ENCODE measurements at regions not wholly inside any gene's neighbourhood (a gene's known extent, or its start where the extent isn't known, plus 50 kb on each side); places are given as distances from the start of the nearest gene placed in this dataset.
A peak's percentile ranks its signal among the peaks of the same experiment; 100 is the strongest.

DNA sequence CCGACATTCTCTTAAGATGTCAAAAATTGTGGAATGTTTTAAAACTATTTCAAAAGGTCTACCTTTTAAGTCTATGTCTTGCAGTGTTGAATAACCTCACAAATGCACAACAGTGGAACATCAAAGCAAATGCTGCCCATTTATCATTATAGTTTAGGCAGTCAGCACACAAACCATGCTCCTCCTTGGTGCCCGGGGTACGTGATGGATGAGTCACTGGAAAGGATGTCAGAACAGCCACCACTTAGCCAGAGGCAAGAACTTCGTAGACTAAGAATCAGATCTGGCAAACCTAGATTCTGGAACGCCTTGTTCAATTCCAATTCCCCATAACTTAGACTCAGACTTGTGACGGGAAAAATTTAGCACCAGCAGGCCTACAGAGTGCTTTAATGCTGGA is 343.6 kb downstream of the FGF9 start:
- DNase-seq (ENCODE audit: low read depth), result peak; percentile 3
- no peak overlapping the region for H3K4me3 ChIP-seq (ENCODE audit: low read depth, low read length)
- TF ChIP-seq, protein P1, sequence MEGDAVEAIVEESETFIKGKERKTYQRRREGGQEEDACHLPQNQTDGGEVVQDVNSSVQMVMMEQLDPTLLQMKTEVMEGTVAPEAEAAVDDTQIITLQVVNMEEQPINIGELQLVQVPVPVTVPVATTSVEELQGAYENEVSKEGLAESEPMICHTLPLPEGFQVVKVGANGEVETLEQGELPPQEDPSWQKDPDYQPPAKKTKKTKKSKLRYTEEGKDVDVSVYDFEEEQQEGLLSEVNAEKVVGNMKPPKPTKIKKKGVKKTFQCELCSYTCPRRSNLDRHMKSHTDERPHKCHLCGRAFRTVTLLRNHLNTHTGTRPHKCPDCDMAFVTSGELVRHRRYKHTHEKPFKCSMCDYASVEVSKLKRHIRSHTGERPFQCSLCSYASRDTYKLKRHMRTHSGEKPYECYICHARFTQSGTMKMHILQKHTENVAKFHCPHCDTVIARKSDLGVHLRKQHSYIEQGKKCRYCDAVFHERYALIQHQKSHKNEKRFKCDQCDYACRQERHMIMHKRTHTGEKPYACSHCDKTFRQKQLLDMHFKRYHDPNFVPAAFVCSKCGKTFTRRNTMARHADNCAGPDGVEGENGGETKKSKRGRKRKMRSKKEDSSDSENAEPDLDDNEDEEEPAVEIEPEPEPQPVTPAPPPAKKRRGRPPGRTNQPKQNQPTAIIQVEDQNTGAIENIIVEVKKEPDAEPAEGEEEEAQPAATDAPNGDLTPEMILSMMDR (IDR thresholded peaks at IDR 0.05; ENCODE audit: control insufficient read depth, extremely low read depth, insufficient read depth), result no peak

DNA sequence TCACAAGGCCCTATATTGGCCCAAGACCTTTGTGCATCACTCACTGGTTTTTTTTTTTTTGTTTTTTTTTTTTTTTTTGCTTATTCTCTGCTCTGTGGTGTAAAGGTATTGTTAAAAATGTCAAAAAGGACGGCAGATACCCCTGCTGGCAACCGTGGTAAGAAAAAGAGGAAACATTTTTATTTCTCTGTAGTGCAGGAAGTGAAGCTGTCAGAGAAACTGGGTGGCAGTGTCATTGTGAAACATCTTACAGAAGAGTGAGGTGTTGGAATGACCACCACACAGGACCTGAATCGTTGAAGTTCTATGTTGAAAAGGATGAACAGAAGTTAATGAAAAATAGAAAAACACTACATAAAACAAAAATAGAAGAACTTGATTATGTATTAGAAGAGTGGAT is 346.4 kb downstream of the FGF9 start:
- no peak for DNase-seq (ENCODE audit: low read depth)
- H3K4me3 ChIP-seq (ENCODE audit: low read depth, low read length), result no peak overlapping the region
- TF ChIP-seq, protein P1 (IDR thresholded peaks at IDR 0.05; ENCODE audit: control insufficient read depth, extremely low read depth, insufficient read depth), result no peak

DNA sequence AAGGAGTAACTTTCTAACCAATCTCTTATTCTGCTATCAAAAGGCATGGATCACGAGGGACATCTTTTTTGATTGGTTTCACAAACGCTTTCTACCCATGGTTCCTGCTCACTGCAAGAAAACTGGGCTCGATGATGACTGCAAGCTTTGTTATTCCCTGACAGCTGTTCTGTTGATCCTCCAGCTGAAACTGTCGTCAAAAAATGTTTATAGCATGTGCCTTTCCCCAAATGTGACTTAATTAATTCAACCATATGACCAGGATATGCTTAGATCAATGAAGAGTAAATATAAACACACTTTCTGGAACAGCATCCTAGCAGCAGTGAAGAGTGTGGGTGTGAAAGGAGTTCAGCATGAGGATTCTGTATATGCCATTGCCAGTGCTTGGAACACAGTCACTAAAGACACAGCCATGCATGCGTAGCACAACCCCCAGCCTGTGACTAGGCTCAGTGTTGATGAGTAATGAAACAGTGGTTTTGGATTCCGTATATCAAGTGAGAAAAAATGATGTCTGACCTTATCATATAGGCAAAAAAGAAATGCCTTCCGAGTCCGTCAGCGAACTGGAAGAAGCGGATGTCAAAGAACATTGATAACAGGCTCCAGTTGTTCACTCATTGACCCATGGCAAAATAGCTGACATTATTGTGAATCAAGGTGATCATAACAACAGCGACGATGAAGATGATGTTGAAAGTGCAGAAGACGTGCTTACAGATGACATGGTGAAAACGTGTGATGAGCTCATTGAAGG is 347.4 kb downstream of the FGF9 start:
- no peak overlapping the region for H3K4me3 ChIP-seq (ENCODE audit: low read depth, low read length)
- DNase-seq (ENCODE audit: low read depth), result no peak
- TF ChIP-seq, protein P1 (IDR thresholded peaks at IDR 0.05; ENCODE audit: control insufficient read depth, extremely low read depth, insufficient read depth), result no peak

DNA sequence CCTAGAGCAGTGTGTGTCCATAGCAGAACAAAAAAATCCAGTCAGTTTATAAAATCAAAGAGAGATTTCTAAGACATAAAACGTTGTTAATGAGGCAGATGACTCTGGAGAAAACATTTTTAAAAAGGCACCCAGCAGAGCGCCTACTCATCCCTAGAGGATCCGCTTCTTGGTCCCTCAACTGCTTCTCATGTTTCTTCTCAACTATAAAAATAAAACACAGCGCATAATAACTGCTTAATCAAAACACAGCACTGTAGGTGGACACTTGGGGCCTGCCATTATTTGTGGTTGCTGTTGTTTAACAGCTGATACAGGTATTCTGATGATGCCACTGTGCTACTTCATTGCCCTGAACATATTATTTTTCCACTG is 347.9 kb downstream of the FGF9 start:
- DNase-seq (ENCODE audit: low read depth), result no peak
- TF ChIP-seq, protein P1 (IDR thresholded peaks at IDR 0.05; ENCODE audit: control insufficient read depth, extremely low read depth, insufficient read depth), result no peak
- H3K4me3 ChIP-seq (ENCODE audit: low read depth, low read length), result no peak overlapping the region

DNA sequence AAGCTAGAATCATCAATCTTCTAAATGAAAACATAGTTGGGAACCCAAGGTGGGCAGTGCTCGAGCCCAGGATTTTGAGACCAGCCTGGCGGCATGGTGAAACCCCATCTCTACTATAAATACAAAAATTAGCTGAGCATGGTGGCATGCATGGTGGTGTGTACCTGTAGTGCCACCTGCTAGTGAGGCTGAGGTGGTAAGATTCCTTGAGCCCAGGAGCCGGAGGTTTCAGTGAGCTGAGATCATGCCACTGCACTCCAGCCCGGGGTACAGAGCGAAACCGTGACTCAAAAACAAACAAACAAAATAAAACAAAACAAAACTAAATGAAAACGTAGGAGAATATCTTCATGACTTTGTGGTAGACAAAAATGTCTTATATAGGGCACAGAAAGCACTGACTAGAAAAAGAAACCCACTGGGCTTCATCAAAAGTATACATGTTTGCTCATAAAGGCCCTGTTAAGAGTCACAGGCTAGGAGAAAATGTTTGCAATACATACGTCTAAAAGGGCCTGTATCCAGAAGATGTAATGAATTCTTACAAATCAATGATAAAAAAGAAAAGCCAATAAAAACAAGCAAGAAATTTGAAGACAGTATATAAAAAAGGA is 353.6 kb downstream of the FGF9 start:
- no peak for DNase-seq (ENCODE audit: low read depth)
- TF ChIP-seq, protein P1 (IDR thresholded peaks at IDR 0.05; ENCODE audit: control insufficient read depth, extremely low read depth, insufficient read depth), result no peak

DNA sequence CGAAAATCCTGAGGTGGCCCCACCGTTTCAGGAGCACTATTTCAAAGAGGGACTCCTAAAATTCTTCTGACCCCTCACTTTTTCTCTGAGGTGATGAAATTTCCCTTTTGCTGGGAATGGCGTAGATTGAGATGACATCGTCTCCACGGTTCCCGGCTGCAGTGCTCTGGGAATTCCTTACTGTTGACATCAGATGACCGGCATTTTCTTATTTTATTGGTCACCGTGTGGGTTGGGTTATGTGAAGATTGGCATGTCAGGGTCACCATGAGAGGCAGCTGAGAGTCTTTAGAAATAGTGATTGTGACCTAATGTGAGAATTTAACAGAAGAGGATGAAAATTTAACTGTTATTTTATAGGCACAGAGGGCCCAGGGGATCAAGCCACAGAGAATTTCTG is 356.7 kb downstream of the FGF9 start:
- no peak for DNase-seq (ENCODE audit: low read depth)
- H3K4me3 ChIP-seq (ENCODE audit: low read depth, low read length), result no peak overlapping the region
- TF ChIP-seq, protein P1 (IDR thresholded peaks at IDR 0.05; ENCODE audit: control insufficient read depth, extremely low read depth, insufficient read depth), result no peak

More for the DNA sequence above, 353.6 kb downstream of the FGF9 start:
- H3K4me3 ChIP-seq (ENCODE audit: low read depth, low read length), result no peak overlapping the region
